PFSK-1 (cell line): ENCODE measurements at regions not wholly inside any gene's neighbourhood (a gene's known extent, or its start where the extent isn't known, plus 50 kb on each side); places are given as distances from the start of the nearest gene placed in this dataset.

Source experiments
- POLR2AphosphoS5 ChIP-seq: IDR thresholded peaks from 2 replicates; pipeline ENCODE4 v1.6.1; 2012; ENCODE audit warnings: low read depth, mild to moderate bottlenecking, control low read depth, low read length, moderate library complexity
- TF ChIP-seq, protein P1 (sequence below), 2 experiments: IDR thresholded peaks; 2 replicates each; pipeline versions ENCODE4 v1.6.1 to v1.8.0; 2011 to 2012; ENCODE audit warnings: low read depth in 2 of 2, low read length in 2 of 2, control low read depth in 1 of 2, inconsistent platforms in 1 of 2, mild to moderate bottlenecking in 1 of 2, moderate library complexity in 1 of 2; ENCODE audit not compliant: insufficient read depth in 1 of 2

DNA sequence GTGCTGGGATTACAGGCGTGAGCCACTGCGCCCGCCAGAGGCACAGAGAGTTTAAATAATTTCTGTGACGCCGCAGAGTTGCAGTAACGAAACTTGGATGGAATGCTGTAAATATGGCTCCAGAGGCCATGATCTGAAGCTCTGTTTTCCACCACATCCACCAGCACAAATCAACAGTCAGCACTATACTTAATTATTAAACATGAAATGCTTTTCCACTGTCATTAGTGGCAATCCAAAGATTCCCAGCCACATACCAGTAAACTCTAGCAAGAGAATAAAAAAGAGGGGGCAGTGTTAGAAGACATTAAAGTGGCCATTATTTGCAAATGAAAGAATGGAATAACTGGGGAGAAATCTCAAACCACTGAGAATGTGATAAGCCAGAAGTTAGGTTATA lies 242.5 kb downstream of the DIRAS2 start:
- TF ChIP-seq POLR2AphosphoS5, result no peak
- TF ChIP-seq, protein P1, sequence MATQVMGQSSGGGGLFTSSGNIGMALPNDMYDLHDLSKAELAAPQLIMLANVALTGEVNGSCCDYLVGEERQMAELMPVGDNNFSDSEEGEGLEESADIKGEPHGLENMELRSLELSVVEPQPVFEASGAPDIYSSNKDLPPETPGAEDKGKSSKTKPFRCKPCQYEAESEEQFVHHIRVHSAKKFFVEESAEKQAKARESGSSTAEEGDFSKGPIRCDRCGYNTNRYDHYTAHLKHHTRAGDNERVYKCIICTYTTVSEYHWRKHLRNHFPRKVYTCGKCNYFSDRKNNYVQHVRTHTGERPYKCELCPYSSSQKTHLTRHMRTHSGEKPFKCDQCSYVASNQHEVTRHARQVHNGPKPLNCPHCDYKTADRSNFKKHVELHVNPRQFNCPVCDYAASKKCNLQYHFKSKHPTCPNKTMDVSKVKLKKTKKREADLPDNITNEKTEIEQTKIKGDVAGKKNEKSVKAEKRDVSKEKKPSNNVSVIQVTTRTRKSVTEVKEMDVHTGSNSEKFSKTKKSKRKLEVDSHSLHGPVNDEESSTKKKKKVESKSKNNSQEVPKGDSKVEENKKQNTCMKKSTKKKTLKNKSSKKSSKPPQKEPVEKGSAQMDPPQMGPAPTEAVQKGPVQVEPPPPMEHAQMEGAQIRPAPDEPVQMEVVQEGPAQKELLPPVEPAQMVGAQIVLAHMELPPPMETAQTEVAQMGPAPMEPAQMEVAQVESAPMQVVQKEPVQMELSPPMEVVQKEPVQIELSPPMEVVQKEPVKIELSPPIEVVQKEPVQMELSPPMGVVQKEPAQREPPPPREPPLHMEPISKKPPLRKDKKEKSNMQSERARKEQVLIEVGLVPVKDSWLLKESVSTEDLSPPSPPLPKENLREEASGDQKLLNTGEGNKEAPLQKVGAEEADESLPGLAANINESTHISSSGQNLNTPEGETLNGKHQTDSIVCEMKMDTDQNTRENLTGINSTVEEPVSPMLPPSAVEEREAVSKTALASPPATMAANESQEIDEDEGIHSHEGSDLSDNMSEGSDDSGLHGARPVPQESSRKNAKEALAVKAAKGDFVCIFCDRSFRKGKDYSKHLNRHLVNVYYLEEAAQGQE (IDR thresholded peaks at IDR 0.05; ENCODE audit: insufficient read depth in 1 of 2, low read depth in 2 of 2, low read length in 2 of 2), result no peak
